Mesenchymal stem cell (in vitro differentiated cells and primary cell): ENCODE measurements at regions not wholly inside any gene's neighbourhood (a gene's known extent, or its start where the extent isn't known, plus 50 kb on each side); places are given as distances from the start of the nearest gene placed in this dataset.
"Not testable (repeated sequence)": the region's sequence is repeated elsewhere in the genome, so short reads cannot be mapped to it uniquely, and the experiment has no call there.

Experiments used
- DNase-seq: peaks from one replicate; pipeline ENCODE4 v3.0.0-alpha.2; 2013
- H2AFZ ChIP-seq: one replicate; pipeline ENCODE4 v1.6.1; 2013; ENCODE audit warnings: low read depth, mild to moderate bottlenecking, control low read depth, inconsistent platforms, low read length, moderate library complexity
- H2AK5ac ChIP-seq: 2 replicates; pipeline ENCODE4 v1.6.1; 2013; ENCODE audit warnings: low read length, moderate library complexity, mild to moderate bottlenecking, inconsistent platforms; ENCODE audit not compliant: severe bottlenecking
- H2BK120ac ChIP-seq: one replicate; pipeline ENCODE4 v1.6.1; 2013; ENCODE audit warnings: low read depth, mild to moderate bottlenecking, inconsistent platforms, low read length, moderate library complexity
- H2BK12ac ChIP-seq, 2 experiments: one replicate each; pipeline ENCODE4 v1.6.1; 2013; ENCODE audit warnings: inconsistent platforms in 2 of 2, low read length in 2 of 2, mild to moderate bottlenecking in 2 of 2, moderate library complexity in 2 of 2, control low read depth in 1 of 2
- H2BK15ac ChIP-seq: one replicate; pipeline ENCODE4 v1.6.1; 2013; ENCODE audit warnings: mild to moderate bottlenecking, low read depth, inconsistent platforms; ENCODE audit not compliant: poor library complexity, severe bottlenecking
- H2BK5ac ChIP-seq: 2 replicates; pipeline ENCODE4 v1.6.1; 2013; ENCODE audit warnings: low read depth, mild to moderate bottlenecking, low read length, control low read depth, inconsistent platforms; ENCODE audit not compliant: poor library complexity, severe bottlenecking
- H3K14ac ChIP-seq, 2 experiments: one replicate each; pipeline ENCODE4 v1.6.1; 2013; ENCODE audit warnings: inconsistent platforms in 2 of 2, low read length in 2 of 2, control low read depth in 1 of 2, mild to moderate bottlenecking in 1 of 2, moderate library complexity in 1 of 2
- H3K18ac ChIP-seq, 2 experiments: one replicate each; pipeline ENCODE4 v1.6.1; 2013; ENCODE audit warnings: inconsistent platforms in 2 of 2, low read length in 2 of 2, control low read depth in 1 of 2, low read depth in 1 of 2, mild to moderate bottlenecking in 1 of 2
- H3K23ac ChIP-seq, 2 experiments: one replicate each; pipeline ENCODE4 v1.6.1; 2013; ENCODE audit warnings: inconsistent platforms in 2 of 2, low read length in 2 of 2, mild to moderate bottlenecking in 2 of 2, moderate library complexity in 2 of 2, control low read depth in 1 of 2
- H3K27ac ChIP-seq: 2 replicates; pipeline ENCODE4 v1.5.1; 2013; ENCODE audit warnings: mild to moderate bottlenecking, moderate library complexity, low read length, control low read depth, inconsistent platforms; ENCODE audit not compliant: poor library complexity, severe bottlenecking
- H3K27me3 ChIP-seq, 2 experiments: 2 replicates each; pipeline versions ENCODE4 v1.6.1 to v1.7.0; 2013; ENCODE audit warnings: low read length in 2 of 2, mild to moderate bottlenecking in 2 of 2, moderate library complexity in 2 of 2, control low read depth in 1 of 2, inconsistent platforms in 1 of 2; ENCODE audit not compliant: control insufficient read depth in 1 of 2, insufficient read depth in 1 of 2
- H3K36me3 ChIP-seq, 2 experiments: 2 replicates each; pipeline versions ENCODE4 v1.6.1 to v1.7.0; 2013; ENCODE audit warnings: low read length in 2 of 2, control low read depth in 1 of 2, inconsistent platforms in 1 of 2, low read depth in 1 of 2, mild to moderate bottlenecking in 1 of 2; ENCODE audit not compliant: insufficient read depth in 2 of 2, control insufficient read depth in 1 of 2
- H3K4ac ChIP-seq, 2 experiments: one replicate each; pipeline ENCODE4 v1.6.1; 2013; ENCODE audit warnings: inconsistent platforms in 2 of 2, low read length in 2 of 2, mild to moderate bottlenecking in 2 of 2, moderate library complexity in 2 of 2, control low read depth in 1 of 2, low read depth in 1 of 2
- H3K4me1 ChIP-seq: 2 replicates; pipeline ENCODE4 v1.6.1; 2013; ENCODE audit warnings: low read depth, low read length, control low read depth; ENCODE audit not compliant: control insufficient read depth, insufficient read depth
- H3K4me2 ChIP-seq: 2 replicates; pipeline ENCODE4 v1.6.1; 2013; ENCODE audit warnings: low read length, mild to moderate bottlenecking, inconsistent platforms; ENCODE audit not compliant: poor library complexity, severe bottlenecking
- H3K4me3 ChIP-seq, 2 experiments: 2 replicates each; pipeline versions ENCODE4 v1.5.1 to v1.7.0; 2013; ENCODE audit warnings: low read length in 2 of 2, mild to moderate bottlenecking in 2 of 2, control low read depth in 1 of 2, low read depth in 1 of 2; ENCODE audit not compliant: insufficient read depth in 1 of 2
- H3K79me1 ChIP-seq: replicated peaks from 2 replicates; pipeline ENCODE4 v1.6.1; 2013; ENCODE audit warnings: mild to moderate bottlenecking, control low read depth, low read length, inconsistent platforms; ENCODE audit not compliant: poor library complexity, severe bottlenecking
- H3K9ac ChIP-seq: 2 replicates; pipeline ENCODE4 v1.7.0; 2013; ENCODE audit warnings: mild to moderate bottlenecking, low read length, moderate library complexity
- H3K9me3 ChIP-seq: 2 replicates; pipeline ENCODE4 v1.7.0; 2013; ENCODE audit warnings: mild to moderate bottlenecking, low read length; ENCODE audit not compliant: control insufficient read depth
- H4K8ac ChIP-seq: one replicate; pipeline ENCODE4 v1.6.1; 2013; ENCODE audit warnings: inconsistent platforms, mild to moderate bottlenecking, low read length, moderate library complexity
- H4K91ac ChIP-seq: one replicate; pipeline ENCODE4 v1.6.1; 2013; ENCODE audit warnings: mild to moderate bottlenecking, low read length, inconsistent platforms
- WGBS: methylation state at CpG from one replicate; pipeline ENCODE4 v1.1.7; 2013; ENCODE audit warnings: mixed read lengths; 5-methylcytosine and 5-hydroxymethylcytosine counted together

DNA sequence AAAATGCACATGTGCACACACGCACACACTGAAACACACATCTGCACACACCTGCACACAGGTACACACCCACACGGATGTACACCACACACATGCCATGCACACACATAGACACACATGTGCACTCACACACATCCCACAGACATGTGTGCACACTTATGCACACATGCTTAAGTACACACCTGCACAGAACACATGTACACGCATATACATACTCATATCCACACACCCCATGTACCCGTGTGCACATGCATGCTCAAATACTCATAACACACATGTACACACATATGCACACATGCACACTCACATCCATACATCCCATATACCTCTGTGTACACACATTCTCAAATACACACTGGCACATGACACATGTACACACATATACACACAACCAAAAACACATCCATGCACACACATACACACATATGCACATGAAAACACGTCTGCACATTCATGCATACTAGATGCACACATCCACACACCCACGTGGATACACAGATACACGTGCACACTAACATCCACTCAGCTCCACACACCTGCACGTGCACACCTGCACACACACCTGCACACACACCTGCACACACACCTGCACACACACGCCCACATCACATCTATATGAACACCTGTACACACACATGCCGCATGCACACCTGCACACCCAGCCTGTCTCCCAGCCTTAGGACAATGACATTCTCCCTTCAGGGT is 336.7 kb downstream of the ADGRD1 start:
- H2BK120ac ChIP-seq = no peak overlapping the region
- H2AFZ ChIP-seq = no peak overlapping the region
- no peak overlapping the region for H3K23ac ChIP-seq
- 72% methylated on average over 10 of the region's 10 CpGs for WGBS
- H3K4me1 ChIP-seq = no peaks in the 10 kb centered on the region
- H2BK15ac ChIP-seq = no peak overlapping the region
- no peak overlapping the region for H2BK12ac ChIP-seq
- H3K4me3 ChIP-seq = no peak overlapping the region
- H4K91ac ChIP-seq = no peak overlapping the region
- H3K4ac ChIP-seq = no peak overlapping the region
- no peaks in the 10 kb centered on the region for H3K36me3 ChIP-seq
- no peak overlapping the region for H3K14ac ChIP-seq
- no peak overlapping the region for H3K9ac ChIP-seq
- H3K18ac ChIP-seq = no peak overlapping the region
- H3K9me3 ChIP-seq = no peaks in the 10 kb centered on the region
- H2BK5ac ChIP-seq = no peak overlapping the region
- H3K27me3 ChIP-seq = peaks cover 0 to 10% of the 10 kb centered on the region in 2 experiments
- H3K27ac ChIP-seq = no peak overlapping the region
- no peak overlapping the region for H4K8ac ChIP-seq
- no peak for DNase-seq
- no peak overlapping the region for H3K4me2 ChIP-seq
- no peak overlapping the region for H2AK5ac ChIP-seq
- no peaks in the 10 kb centered on the region for H3K79me1 ChIP-seq

DNA sequence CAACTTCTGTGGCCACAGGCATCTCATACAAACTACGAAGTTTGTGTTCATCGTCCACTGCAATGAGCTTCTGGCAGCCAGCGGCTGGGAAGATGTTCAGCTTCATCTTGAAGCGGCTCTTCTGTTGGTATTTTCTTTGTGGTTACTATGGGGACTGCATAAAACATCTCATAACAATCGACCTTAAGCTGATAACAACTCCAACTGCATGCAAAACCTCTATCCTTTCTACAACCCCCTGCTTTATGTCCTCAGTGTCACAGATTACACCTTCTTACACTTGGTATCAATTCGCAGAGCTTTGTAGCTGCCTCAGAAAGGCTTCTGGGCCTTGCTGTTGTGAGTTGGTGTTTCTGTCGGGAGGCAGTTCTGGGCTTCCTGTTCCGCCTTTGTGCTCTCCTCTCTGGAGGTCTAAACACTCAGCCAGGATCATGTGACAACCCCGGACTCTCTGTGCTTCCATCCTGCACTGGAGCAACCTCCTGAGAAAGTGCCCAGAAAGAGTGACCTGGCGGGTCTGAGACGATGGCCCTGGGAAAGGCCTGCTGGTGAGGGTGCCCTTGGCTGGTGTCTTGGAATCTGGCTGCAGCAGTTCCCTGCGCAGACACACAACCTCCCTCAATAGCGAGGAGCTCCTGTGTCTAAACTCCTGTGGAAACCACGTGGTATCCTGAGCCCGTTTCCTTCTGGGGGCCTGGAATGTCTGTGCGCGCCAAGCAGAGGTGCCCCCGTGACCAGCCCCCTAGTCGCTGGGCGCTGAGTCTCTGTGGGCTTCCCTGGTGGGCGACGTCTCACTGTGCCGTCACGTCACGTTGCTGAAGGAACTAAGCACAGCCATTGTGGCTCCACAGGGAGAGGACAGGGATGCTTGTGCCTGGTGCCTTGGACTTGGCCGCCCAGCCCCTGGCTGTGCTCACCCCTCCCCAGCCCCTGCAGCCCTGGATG is 339.6 kb downstream of the ADGRD1 start:
- H3K9me3 ChIP-seq, H3K27me3 ChIP-seq, DNase-seq, H3K4me1 ChIP-seq, H4K91ac ChIP-seq, H3K14ac ChIP-seq, H3K27ac ChIP-seq, H3K4ac ChIP-seq, H3K9ac ChIP-seq, H2BK120ac ChIP-seq, H2BK15ac ChIP-seq, H3K18ac ChIP-seq, H3K79me1 ChIP-seq, H2AFZ ChIP-seq, H2AK5ac ChIP-seq, H2BK12ac ChIP-seq, H2BK5ac ChIP-seq, H3K23ac ChIP-seq, H4K8ac ChIP-seq, H3K4me2 ChIP-seq, H3K36me3 ChIP-seq, H3K4me3 ChIP-seq: not testable (repeated sequence)
- 80% methylated on average over 21 of the region's 26 CpGs for WGBS

DNA sequence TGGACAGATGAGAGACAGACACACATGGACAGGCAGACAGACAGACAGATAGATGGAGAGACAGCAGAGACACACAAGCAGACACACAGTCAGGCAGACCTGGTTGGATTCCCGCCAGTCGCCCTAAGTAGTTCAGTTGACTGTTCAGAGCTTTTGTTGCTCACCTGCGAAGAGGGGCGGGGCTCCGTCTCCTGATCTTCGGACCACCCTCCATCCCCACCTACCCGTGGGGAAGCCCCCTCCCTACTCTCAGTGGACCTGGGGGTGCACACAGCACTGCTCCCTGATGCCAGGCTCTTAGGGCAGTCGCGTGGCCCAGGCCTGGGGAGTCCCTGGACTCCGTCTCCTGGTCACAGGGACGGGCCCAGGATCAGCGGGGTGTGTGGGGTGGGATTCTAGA is 341.0 kb downstream of the ADGRD1 start:
- H2BK12ac ChIP-seq, H3K4me2 ChIP-seq, H3K18ac ChIP-seq, H3K9me3 ChIP-seq, H2BK15ac ChIP-seq, H2AK5ac ChIP-seq, H4K8ac ChIP-seq, H2BK120ac ChIP-seq, H3K4ac ChIP-seq, H3K9ac ChIP-seq, H3K14ac ChIP-seq, H3K27ac ChIP-seq, H3K23ac ChIP-seq, H3K4me1 ChIP-seq, H4K91ac ChIP-seq, H2BK5ac ChIP-seq, H2AFZ ChIP-seq, H3K36me3 ChIP-seq, H3K4me3 ChIP-seq, DNase-seq, H3K79me1 ChIP-seq, H3K27me3 ChIP-seq: not testable (repeated sequence)
- WGBS = 83% methylated on average over 3 of the region's 12 CpGs

DNA sequence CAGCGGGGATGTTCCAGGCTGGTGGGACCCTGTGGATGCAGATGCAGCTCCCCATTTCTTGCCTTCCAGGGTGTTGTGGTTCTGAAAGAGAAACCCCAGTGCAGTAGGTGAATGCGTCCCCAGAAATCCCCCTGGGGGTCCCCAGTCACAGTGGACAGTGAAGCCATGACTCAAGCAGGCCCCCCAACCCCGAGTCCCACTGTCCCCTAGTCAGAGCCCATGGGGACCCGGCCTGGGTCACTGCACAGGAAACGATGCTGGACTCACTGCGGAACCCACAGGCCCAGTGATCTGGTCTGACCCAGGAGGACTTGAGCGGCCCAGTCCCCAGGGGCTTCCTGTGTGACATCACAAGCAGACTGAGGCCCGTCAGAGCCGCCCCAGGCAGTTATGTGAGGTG is 341.4 kb downstream of the ADGRD1 start:
- not testable (repeated sequence) for H2BK15ac ChIP-seq, H2AK5ac ChIP-seq, H3K4me3 ChIP-seq, H2BK12ac ChIP-seq, H3K18ac ChIP-seq, H3K27ac ChIP-seq, H3K4me1 ChIP-seq, H3K23ac ChIP-seq, H4K91ac ChIP-seq, H2AFZ ChIP-seq, H3K4ac ChIP-seq, H3K9ac ChIP-seq, H3K79me1 ChIP-seq, H3K9me3 ChIP-seq, H3K14ac ChIP-seq, H4K8ac ChIP-seq, H2BK5ac ChIP-seq, H3K27me3 ChIP-seq, H3K4me2 ChIP-seq, DNase-seq, H2BK120ac ChIP-seq, H3K36me3 ChIP-seq
- no CpG with 5 or more reads among the region's 9 CpGs for WGBS
